Caco-2 (cell line): ENCODE measurements at regions not wholly inside any gene's neighbourhood (a gene's known extent, or its start where the extent isn't known, plus 50 kb on each side); places are given as distances from the start of the nearest gene placed in this dataset.

Source experiments
- BruUV-seq: library from RNA; stranded (reverse); fragments of 400-500 nt; replicated peaks from 2 replicates; lab custom pipeline; 2021; lab: Mats Ljungman, UMichigan
- CTCF ChIA-PET: fragments of 300-600 bp; sonication (Branson Sonifier 250); formaldehyde crosslinking; loops from one replicate; lab custom pipeline; 2022; ENCODE audit warnings: antibody characterized with exemption; lab: Charles Lee
- POLR2A ChIA-PET: fragments of 300-600 bp; sonication (Branson Sonifier 250); formaldehyde crosslinking; loops from one replicate; lab custom pipeline; 2022; ENCODE audit warnings: antibody characterized with exemption; lab: Charles Lee
- DNase-seq, 2 experiments: peaks; one replicate each; pipeline versions ENCODE4 v3.0.0 to v3.0.0-alpha.2; 2020 to 2022
- H3K27me3 ChIP-seq: replicated peaks from 2 replicates; pipeline ENCODE4 v1.6.0; 2011; ENCODE audit warnings: low read length; ENCODE audit not compliant: control insufficient read depth, insufficient read depth
- H3K36me3 ChIP-seq: 2 replicates; pipeline ENCODE4 v1.5.1; 2011; ENCODE audit warnings: low read length; ENCODE audit not compliant: control insufficient read depth, insufficient read depth
- H3K4me1 ChIP-seq: fragments of 250-450 bp; sonication (Bioruptor Pico); 2 replicates; pipeline ENCODE4 v1.5.1; 2020; ENCODE audit warnings: mild to moderate bottlenecking
- H3K4me3 ChIP-seq: 2 replicates; pipeline ENCODE4 v1.5.1; 2011; ENCODE audit warnings: low read depth, mild to moderate bottlenecking, control low read depth, low read length
- H3K9me3 ChIP-seq: fragments of 250-450 bp; sonication (Bioruptor Pico); 2 replicates; pipeline ENCODE4 v1.5.1; 2020; ENCODE audit warnings: mild to moderate bottlenecking, moderate library complexity
- H3K27ac Mint-ChIP-seq: one replicate; pipeline ENCODE4 v1.8.0; 2022; ENCODE audit warnings: mixed read lengths; ENCODE audit not compliant: unreplicated experiment
- H3K27me3 Mint-ChIP-seq: one replicate; pipeline ENCODE4 v1.8.0; 2022; ENCODE audit warnings: mixed read lengths; ENCODE audit not compliant: insufficient read depth, unreplicated experiment
- H3K36me3 Mint-ChIP-seq: one replicate; pipeline ENCODE4 v1.8.0; 2022; ENCODE audit warnings: mild to moderate bottlenecking, mixed read lengths; ENCODE audit not compliant: insufficient read depth, unreplicated experiment
- H3K4me1 Mint-ChIP-seq: one replicate; pipeline ENCODE4 v1.8.0; 2022; ENCODE audit warnings: low read depth, mixed read lengths; ENCODE audit not compliant: unreplicated experiment
- H3K4me3 Mint-ChIP-seq: one replicate; pipeline ENCODE4 v1.8.0; 2022; ENCODE audit warnings: mild to moderate bottlenecking, moderate library complexity, mixed read lengths; ENCODE audit not compliant: unreplicated experiment
- H3K9me3 Mint-ChIP-seq: one replicate; pipeline ENCODE4 v1.8.0; 2022; ENCODE audit warnings: mixed read lengths; ENCODE audit not compliant: unreplicated experiment
- CTCF ChIP-seq, 2 experiments: fragments of 200-600 bp in 1 of 2; IDR thresholded peaks; 1 replicate in 1 of 2; 2 replicates in 1 of 2; pipeline versions ENCODE4 v1.5.1 to v1.8.0; 2011 to 2022; ENCODE audit warnings: antibody characterized with exemption in 1 of 2, control low read depth in 1 of 2, inconsistent platforms in 1 of 2, low read depth in 1 of 2, low read length in 1 of 2, mild to moderate bottlenecking in 1 of 2, moderate library complexity in 1 of 2; ENCODE audit not compliant: insufficient read depth in 1 of 2, severe bottlenecking in 1 of 2, unreplicated experiment in 1 of 2
- intact Hi-C: fragments of 100-400 bp; cut with micrococcal nuclease; formaldehyde crosslinking; loops from one replicate; pipeline ENCODE4 v1.10.0; 2022; ENCODE audit not compliant: unreplicated experiment

- peaks cover 7% of the 10 kb centered on the region; the same call in 1 of the 2 replicates for H3K9me3 ChIP-seq
- DNase-seq: no peak
- H3K4me1 ChIP-seq: no peaks in the 10 kb centered on the region
- Mint-ChIP-seq H3K27me3 (no peaks in the 10 kb centered on the region), H3K27ac (no peak overlapping the region), H3K4me1 (no peaks in the 10 kb centered on the region), H3K9me3 (peaks cover 19% of the 10 kb centered on the region), H3K4me3 (no peak overlapping the region), H3K36me3 (no peaks in the 10 kb centered on the region)
- no peaks in the 10 kb centered on the region for H3K36me3 ChIP-seq
- H3K27me3 ChIP-seq: no peaks in the 10 kb centered on the region
- intact Hi-C loops: no loop called here
- no TSS peak for BruUV-seq
- no peak for TF ChIP-seq CTCF (IDR thresholded peaks at IDR 0.05; ENCODE audit: insufficient read depth in 1 of 2, low read depth in 1 of 2, low read length in 1 of 2, severe bottlenecking in 1 of 2, unreplicated experiment in 1 of 2)
- ChIA-PET CTCF (no interaction called here), POLR2A (no interaction called here)
- H3K4me3 ChIP-seq: no peak overlapping the region
Observed at GRCh38 chr2:239886781-239887180, 138.4 kb downstream of the NDUFA10 start.

- DNase-seq: no peak
- no TSS peak for BruUV-seq
- H3K27ac Mint-ChIP-seq: no peak overlapping the region
- CTCF ChIA-PET: no interaction called here
- H3K27me3 ChIP-seq: no peaks in the 10 kb centered on the region
- H3K36me3 ChIP-seq: no peaks in the 10 kb centered on the region
- TF ChIP-seq CTCF (IDR thresholded peaks at IDR 0.05; ENCODE audit: insufficient read depth in 1 of 2, low read depth in 1 of 2, low read length in 1 of 2, severe bottlenecking in 1 of 2, unreplicated experiment in 1 of 2): no peak
- no peaks in the 10 kb centered on the region for H3K4me1 Mint-ChIP-seq
- H3K4me3 Mint-ChIP-seq: no peak overlapping the region
- H3K9me3 ChIP-seq: peaks cover 7% of the 10 kb centered on the region; the same call in 1 of the 2 replicates
- peaks cover 19% of the 10 kb centered on the region for H3K9me3 Mint-ChIP-seq
- intact Hi-C loops: no loop called here
- H3K27me3 Mint-ChIP-seq: no peaks in the 10 kb centered on the region
- POLR2A ChIA-PET: no interaction called here
- H3K4me3 ChIP-seq: no peak overlapping the region
- no peaks in the 10 kb centered on the region for H3K36me3 Mint-ChIP-seq
- H3K4me1 ChIP-seq: no peaks in the 10 kb centered on the region
Observed at GRCh38 chr2:239884875-239885274, 140.3 kb downstream of the NDUFA10 start.

- ChIA-PET POLR2A (no interaction called here), CTCF (interaction anchor here (0.6 kb wide), 1 partner anchor 52 kb away, joined by 4 read pairs; no protein-coding TSS in a partner anchor)
- no peaks in the 10 kb centered on the region for H3K4me1 ChIP-seq
- intact Hi-C loops: no loop called here
- DNase-seq: no peak
- H3K9me3 ChIP-seq: peaks cover 7% of the 10 kb centered on the region; the same call in 1 of the 2 replicates
- no TSS peak for BruUV-seq
- peaks cover 19% of the 10 kb centered on the region for H3K9me3 Mint-ChIP-seq
- no peak for TF ChIP-seq CTCF (IDR thresholded peaks at IDR 0.05; ENCODE audit: insufficient read depth in 1 of 2, low read depth in 1 of 2, low read length in 1 of 2, severe bottlenecking in 1 of 2, unreplicated experiment in 1 of 2)
- no peaks in the 10 kb centered on the region for H3K27me3 ChIP-seq
- no peaks in the 10 kb centered on the region for H3K4me1 Mint-ChIP-seq
- no peak overlapping the region for H3K4me3 Mint-ChIP-seq
- no peaks in the 10 kb centered on the region for H3K36me3 Mint-ChIP-seq
- H3K36me3 ChIP-seq: no peaks in the 10 kb centered on the region
- H3K27ac Mint-ChIP-seq: no peak overlapping the region
- H3K27me3 Mint-ChIP-seq: no peaks in the 10 kb centered on the region
- H3K4me3 ChIP-seq: no peak overlapping the region
Observed at GRCh38 chr2:239884051-239884405, 141.1 kb downstream of the NDUFA10 start.
